HL-60 (cell line): ENCODE measurements at regions not wholly inside any gene's neighbourhood (a gene's known extent, or its start where the extent isn't known, plus 50 kb on each side); places are given as distances from the start of the nearest gene placed in this dataset.
"Not testable (repeated sequence)": the region's sequence is repeated elsewhere in the genome, so short reads cannot be mapped to it uniquely, and the experiment has no call there.

Experiments used
- DNase-seq, 2 experiments: peaks; one replicate each; pipeline ENCODE4 v3.0.0-alpha.2; 2010 to 2020; ENCODE audit warnings: low read depth in 1 of 2, low spot score in 1 of 2
- H3K27ac ChIP-seq: fragments of 250-450 bp; sonication (Bioruptor Pico); replicated peaks from 2 replicates; pipeline ENCODE4 v1.5.1; 2020; ENCODE audit warnings: mild to moderate bottlenecking, moderate library complexity
- H3K27me3 ChIP-seq: fragments of 250-450 bp; sonication (Bioruptor Pico); 2 replicates; pipeline ENCODE4 v1.5.1; 2021; ENCODE audit warnings: mild to moderate bottlenecking, moderate library complexity; ENCODE audit not compliant: insufficient read depth, poor library complexity, severe bottlenecking
- H3K4me3 ChIP-seq: replicated peaks from 2 replicates; pipeline ENCODE4 v1.5.1; 2011; ENCODE audit warnings: mild to moderate bottlenecking, control low read depth, low read length; ENCODE audit not compliant: insufficient read depth
- CTCF ChIP-seq: IDR thresholded peaks from one replicate; pipeline ENCODE4 v1.5.1; 2011; ENCODE audit warnings: low read length, control low read depth, inconsistent platforms; ENCODE audit not compliant: insufficient read depth
- GABPA ChIP-seq: IDR thresholded peaks from 2 replicates; pipeline ENCODE4 v1.6.1; 2012; ENCODE audit warnings: low read depth
- POLR2AphosphoS5 ChIP-seq: IDR thresholded peaks from 2 replicates; pipeline ENCODE4 v1.6.1; 2012; ENCODE audit warnings: low read depth
- REST ChIP-seq: IDR thresholded peaks from 2 replicates; pipeline ENCODE4 v1.6.1; 2012; ENCODE audit warnings: low read depth; ENCODE audit not compliant: insufficient replicate concordance
- SPI1 ChIP-seq: IDR thresholded peaks from 2 replicates; pipeline ENCODE4 v1.6.1; 2012; ENCODE audit warnings: low read depth, mild to moderate bottlenecking, borderline replicate concordance

- no peak overlapping the region for H3K4me3 ChIP-seq
- no peak for TF ChIP-seq POLR2AphosphoS5
- no peak for TF ChIP-seq SPI1
- TF ChIP-seq GABPA: no peak
- TF ChIP-seq REST: no peak
- TF ChIP-seq CTCF: no peak
- DNase-seq: no peak
- H3K27me3 ChIP-seq: no peaks in the 10 kb centered on the region
- H3K27ac ChIP-seq: no peak overlapping the region
These were observed 177.3 kb upstream of the ADAMTSL1 start for GRCh38 chr9:18296702-18297055.

GRCh38 chr9:18297056-18297841, 176.7 kb upstream of the ADAMTSL1 start:
- DNase-seq: no peak
- Histone ChIP-seq H3K27me3 (no peaks in the 10 kb centered on the region), H3K27ac (no peak overlapping the region), H3K4me3 (no peak overlapping the region)
- TF ChIP-seq SPI1 (no peak), GABPA (no peak), CTCF (no peak), REST (no peak), POLR2AphosphoS5 (no peak)

GRCh38 chr9:18299449-18299848, 174.5 kb upstream of the ADAMTSL1 start:
- no peak for DNase-seq
- Histone ChIP-seq H3K4me3 (no peak overlapping the region), H3K27ac (no peak overlapping the region), H3K27me3 (no peaks in the 10 kb centered on the region)
- TF ChIP-seq SPI1: no peak
- no peak for TF ChIP-seq POLR2AphosphoS5
- TF ChIP-seq REST: no peak
- no peak for TF ChIP-seq CTCF
- no peak for TF ChIP-seq GABPA

- not testable (repeated sequence) for H3K4me3 ChIP-seq, DNase-seq, H3K27me3 ChIP-seq, H3K27ac ChIP-seq
These were observed 168.7 kb upstream of the ADAMTSL1 start for GRCh38 chr9:18305167-18305806.
